GM12872 (cell line): ENCODE measurements at regions not wholly inside any gene's neighbourhood (a gene's known extent, or its start where the extent isn't known, plus 50 kb on each side); places are given as distances from the start of the nearest gene placed in this dataset.

Experiments used
- CTCF ChIP-seq: IDR thresholded peaks from 3 replicates; pipeline ENCODE4 v1.5.1; 2011; ENCODE audit warnings: low read depth, mild to moderate bottlenecking, low read length, moderate library complexity; ENCODE audit not compliant: insufficient read depth

GRCh38 chr2:195395362-195395761 lies 261.7 kb upstream of the SLC39A10 start:
- no peak for TF ChIP-seq CTCF

GRCh38 chr2:195392446-195393336 lies 264.3 kb upstream of the SLC39A10 start:
- no peak for TF ChIP-seq CTCF

GRCh38 chr2:195390686-195391321 lies 266.2 kb upstream of the SLC39A10 start:
- TF ChIP-seq CTCF: no peak

- no peak for TF ChIP-seq CTCF
These were observed 269.0 kb upstream of the SLC39A10 start for GRCh38 chr2:195388028-195388427.

GRCh38 chr2:195382186-195382585 lies 274.8 kb upstream of the SLC39A10 start:
- TF ChIP-seq CTCF: no peak

GRCh38 chr2:195370167-195370943 lies 286.7 kb upstream of the SLC39A10 start:
- no peak for TF ChIP-seq CTCF

GRCh38 chr2:195369218-195369587 lies 287.8 kb upstream of the SLC39A10 start:
- no peak for TF ChIP-seq CTCF
